Activated T-cell treated with anti-CD3 and anti-CD28 coated beads, Interleukin-2, amount 50 U/mL, for 72 hours (primary cell): ENCODE measurements at regions not wholly inside any gene's neighbourhood (a gene's known extent, or its start where the extent isn't known, plus 50 kb on each side); places are given as distances from the start of the nearest gene placed in this dataset.

ENCODE experiments used
- ATAC-seq, 2 donors: fragments of 150-1000 bp; cut with Tn5 transposase; replicated peaks in 1 of 2; 2 replicates each; pipeline ENCODE4 v1.10.0; 2021; ENCODE audit warnings: moderate library complexity in 2 of 2, mild to moderate bottlenecking in 1 of 2
- DNase-seq, 2 donors: peaks; one replicate each; pipeline ENCODE4 v3.0.0; 2021 to 2022; ENCODE audit warnings: mixed read lengths in 1 of 2
- H3K27ac Mint-ChIP-seq: one replicate; pipeline ENCODE4 v1.8.0; 2022; ENCODE audit warnings: mild to moderate bottlenecking, moderate library complexity, mixed read lengths
- H3K27me3 Mint-ChIP-seq: one replicate; pipeline ENCODE4 v1.8.0; 2022; ENCODE audit warnings: low read depth, mixed read lengths
- H3K36me3 Mint-ChIP-seq, 2 donors: one replicate each; pipeline ENCODE4 v1.8.0; 2022; ENCODE audit warnings: mixed read lengths in 2 of 2, mild to moderate bottlenecking in 1 of 2; ENCODE audit not compliant: insufficient read depth in 2 of 2
- H3K4me1 Mint-ChIP-seq: one replicate; pipeline ENCODE4 v1.8.0; 2022; ENCODE audit warnings: low read depth, mixed read lengths
- H3K4me3 Mint-ChIP-seq, 2 donors: one replicate each; pipeline ENCODE4 v1.8.0; 2022; ENCODE audit warnings: mild to moderate bottlenecking in 2 of 2, mixed read lengths in 2 of 2, moderate library complexity in 2 of 2
- H3K9me3 Mint-ChIP-seq, 2 donors: one replicate each; pipeline ENCODE4 v1.8.0; 2022; ENCODE audit warnings: mixed read lengths in 2 of 2

DNA sequence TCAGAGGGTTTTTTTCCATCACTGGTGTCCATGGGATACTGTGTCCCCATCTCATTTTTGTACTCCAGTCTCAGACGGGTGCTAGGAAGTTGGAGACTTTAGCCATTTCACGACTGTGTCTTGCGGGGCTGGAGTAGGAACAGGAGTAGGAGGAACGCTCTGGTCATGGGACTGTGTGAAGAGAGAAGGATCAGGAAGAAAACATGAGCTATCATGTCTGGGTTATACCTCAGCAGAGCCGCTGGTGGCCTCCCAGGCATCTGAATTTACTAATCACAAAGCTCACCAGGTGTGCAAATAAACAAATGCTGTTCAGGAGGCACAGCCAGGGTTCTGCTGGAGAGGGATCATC is 225.4 kb downstream of the SEC14L1 start:
- Mint-ChIP-seq H3K27ac (no peak overlapping the region), H3K27me3 (peaks cover 6% of the 10 kb centered on the region), H3K9me3 (no peaks in the 10 kb centered on the region), H3K4me3 (no peak overlapping the region), H3K4me1 (peaks cover 74% of the 10 kb centered on the region), H3K36me3 (no peaks in the 10 kb centered on the region)
- no peak for ATAC-seq
- DNase-seq: no peak

DNA sequence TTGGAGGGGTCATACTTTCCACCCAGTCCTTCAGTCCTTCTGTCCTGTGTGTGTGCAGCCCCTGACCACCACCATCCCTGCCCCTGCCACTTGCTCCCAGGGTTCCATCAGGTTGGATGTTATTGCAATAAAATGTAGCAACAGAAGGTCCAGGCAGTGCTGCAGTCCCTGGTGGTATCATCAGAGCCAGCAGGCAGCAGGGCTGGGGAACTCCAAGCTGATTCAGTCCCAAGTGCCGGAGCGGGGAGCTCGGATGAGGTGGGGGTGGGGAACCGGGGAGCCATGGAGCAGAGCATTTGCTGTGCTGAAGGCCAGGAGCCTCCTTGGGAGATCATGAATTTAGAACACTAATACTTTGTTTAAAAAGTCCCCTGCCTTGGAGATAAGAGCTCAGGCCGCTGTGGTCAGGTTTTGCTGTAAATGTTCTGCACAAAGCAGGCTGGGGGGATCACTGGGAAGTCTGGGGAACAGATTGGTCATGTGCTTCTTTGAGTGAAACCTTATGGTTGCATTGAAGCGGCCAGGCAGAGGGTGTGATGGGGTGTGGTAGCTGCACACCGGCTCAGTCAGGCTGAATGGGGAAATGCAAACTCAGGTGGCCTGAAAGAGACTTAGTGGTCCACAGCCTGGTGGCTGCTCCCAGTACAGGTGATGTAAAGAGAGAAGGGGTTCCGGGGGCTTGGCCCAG is 225.9 kb downstream of the SEC14L1 start:
- H3K4me1 Mint-ChIP-seq: peaks cover 77% of the 10 kb centered on the region
- DNase-seq (no peak), ATAC-seq (no peak)
- H3K4me3 Mint-ChIP-seq: no peak overlapping the region
- no peaks in the 10 kb centered on the region for H3K36me3 Mint-ChIP-seq
- H3K9me3 Mint-ChIP-seq: no peaks in the 10 kb centered on the region
- no peak overlapping the region for H3K27ac Mint-ChIP-seq
- peaks cover 6% of the 10 kb centered on the region for H3K27me3 Mint-ChIP-seq

- peaks cover 6% of the 10 kb centered on the region for H3K27me3 Mint-ChIP-seq
- ATAC-seq (no peak), DNase-seq (no peak)
- H3K4me3 Mint-ChIP-seq: no peak overlapping the region
- no peaks in the 10 kb centered on the region for H3K9me3 Mint-ChIP-seq
- no peak overlapping the region for H3K27ac Mint-ChIP-seq
- H3K36me3 Mint-ChIP-seq: peaks cover 0 to 4% of the 10 kb centered on the region in 2 donors
- H3K4me1 Mint-ChIP-seq: peaks cover 66% of the 10 kb centered on the region
Observed at GRCh38 chr17:77369544-77369971, 228.8 kb downstream of the SEC14L1 start.

DNA sequence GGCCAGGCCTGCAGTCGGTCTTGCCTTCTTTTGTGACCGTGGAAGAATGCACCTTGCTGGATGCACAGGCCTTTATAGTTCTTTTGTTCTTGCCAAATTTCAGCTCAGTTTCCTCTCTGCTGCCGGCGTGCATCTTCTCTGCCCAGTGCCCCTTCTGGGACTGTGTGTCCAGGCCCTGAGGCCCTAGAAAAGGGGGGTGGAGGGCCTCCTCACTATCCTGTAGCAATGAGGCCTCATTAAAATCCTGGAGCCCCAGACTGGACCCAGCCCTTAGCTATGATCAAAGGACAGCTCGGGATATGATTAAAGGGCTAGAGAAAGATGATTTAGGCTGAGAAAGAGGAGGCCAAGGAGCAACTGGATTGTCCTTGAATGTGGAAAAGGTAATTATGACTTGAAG is 229.8 kb downstream of the SEC14L1 start:
- DNase-seq: no peak
- peaks cover 66% of the 10 kb centered on the region for H3K4me1 Mint-ChIP-seq
- peak overlapping the region in 1 of 2 donors; percentile 39 for H3K4me3 Mint-ChIP-seq
- no peak overlapping the region for H3K27ac Mint-ChIP-seq
- ATAC-seq: no peak
- peaks cover 0 to 4% of the 10 kb centered on the region in 2 donors for H3K36me3 Mint-ChIP-seq
- no peaks in the 10 kb centered on the region for H3K27me3 Mint-ChIP-seq
- H3K9me3 Mint-ChIP-seq: no peaks in the 10 kb centered on the region

DNA sequence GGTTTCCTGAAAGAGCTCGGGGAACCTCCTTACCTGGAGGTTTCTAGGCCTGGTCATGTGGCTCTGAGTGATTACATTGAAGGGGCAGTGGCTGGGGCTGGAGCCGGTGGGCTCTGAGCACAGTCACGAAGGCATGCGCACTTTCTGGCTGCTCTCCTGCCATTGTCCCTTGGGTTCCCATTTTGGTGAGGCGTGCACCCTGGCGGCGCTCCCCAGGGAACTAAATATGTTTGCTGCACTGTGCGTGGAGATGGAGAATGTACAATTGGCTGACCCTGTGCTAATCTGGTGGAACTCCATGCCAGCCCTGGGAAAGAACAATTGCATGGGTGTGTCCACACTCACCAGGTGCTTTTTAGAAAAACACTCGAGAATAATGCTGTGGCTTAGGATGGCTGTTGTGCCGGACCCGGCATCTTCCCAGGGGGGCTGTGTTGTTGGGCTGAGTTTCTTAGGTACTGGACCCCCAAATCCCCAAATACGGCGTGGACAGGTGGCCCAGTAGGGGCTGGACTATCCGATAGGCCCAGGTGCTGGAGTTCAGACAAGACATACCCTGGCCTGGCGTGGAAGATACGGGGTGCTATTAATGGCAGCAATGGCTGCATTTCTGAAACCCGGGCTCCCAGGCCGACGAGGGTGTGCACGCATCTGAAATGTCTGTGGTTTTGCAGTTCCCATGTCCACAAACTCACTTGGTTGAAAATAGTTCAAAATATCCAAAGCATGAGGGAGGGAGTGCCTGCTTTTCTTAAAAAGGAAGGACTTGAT is 230.5 kb downstream of the SEC14L1 start:
- no peak overlapping the region for H3K27ac Mint-ChIP-seq
- no peak for ATAC-seq
- H3K4me3 Mint-ChIP-seq: peak overlapping the region in 1 of 2 donors; percentile 76
- no peaks in the 10 kb centered on the region for H3K27me3 Mint-ChIP-seq
- H3K4me1 Mint-ChIP-seq: peaks cover 66% of the 10 kb centered on the region
- no peak for DNase-seq
- H3K36me3 Mint-ChIP-seq: peaks cover 0 to 7% of the 10 kb centered on the region in 2 donors
- H3K9me3 Mint-ChIP-seq: no peaks in the 10 kb centered on the region

- no peaks in the 10 kb centered on the region for H3K27me3 Mint-ChIP-seq
- H3K4me3 Mint-ChIP-seq: peak overlapping the region; percentile 74 to 76
- DNase-seq (no peak), ATAC-seq (no peak)
- H3K27ac Mint-ChIP-seq: peak overlapping the region; percentile 29
- H3K9me3 Mint-ChIP-seq: no peaks in the 10 kb centered on the region
- peaks cover 66% of the 10 kb centered on the region for H3K4me1 Mint-ChIP-seq
- H3K36me3 Mint-ChIP-seq: peaks cover 0 to 7% of the 10 kb centered on the region in 2 donors
Observed at GRCh38 chr17:77371888-77372443, 231.2 kb downstream of the SEC14L1 start.

- DNase-seq (peak; percentile 75 to 83), ATAC-seq (peak; percentile 34 to 50)
- Mint-ChIP-seq H3K4me1 (peaks cover 69% of the 10 kb centered on the region), H3K9me3 (no peaks in the 10 kb centered on the region), H3K4me3 (peak overlapping the region; percentile 74 to 76), H3K27me3 (no peaks in the 10 kb centered on the region), H3K36me3 (peaks cover 0 to 7% of the 10 kb centered on the region in 2 donors), H3K27ac (no peak overlapping the region)
Observed at GRCh38 chr17:77372444-77373298, 231.9 kb downstream of the SEC14L1 start.

DNA sequence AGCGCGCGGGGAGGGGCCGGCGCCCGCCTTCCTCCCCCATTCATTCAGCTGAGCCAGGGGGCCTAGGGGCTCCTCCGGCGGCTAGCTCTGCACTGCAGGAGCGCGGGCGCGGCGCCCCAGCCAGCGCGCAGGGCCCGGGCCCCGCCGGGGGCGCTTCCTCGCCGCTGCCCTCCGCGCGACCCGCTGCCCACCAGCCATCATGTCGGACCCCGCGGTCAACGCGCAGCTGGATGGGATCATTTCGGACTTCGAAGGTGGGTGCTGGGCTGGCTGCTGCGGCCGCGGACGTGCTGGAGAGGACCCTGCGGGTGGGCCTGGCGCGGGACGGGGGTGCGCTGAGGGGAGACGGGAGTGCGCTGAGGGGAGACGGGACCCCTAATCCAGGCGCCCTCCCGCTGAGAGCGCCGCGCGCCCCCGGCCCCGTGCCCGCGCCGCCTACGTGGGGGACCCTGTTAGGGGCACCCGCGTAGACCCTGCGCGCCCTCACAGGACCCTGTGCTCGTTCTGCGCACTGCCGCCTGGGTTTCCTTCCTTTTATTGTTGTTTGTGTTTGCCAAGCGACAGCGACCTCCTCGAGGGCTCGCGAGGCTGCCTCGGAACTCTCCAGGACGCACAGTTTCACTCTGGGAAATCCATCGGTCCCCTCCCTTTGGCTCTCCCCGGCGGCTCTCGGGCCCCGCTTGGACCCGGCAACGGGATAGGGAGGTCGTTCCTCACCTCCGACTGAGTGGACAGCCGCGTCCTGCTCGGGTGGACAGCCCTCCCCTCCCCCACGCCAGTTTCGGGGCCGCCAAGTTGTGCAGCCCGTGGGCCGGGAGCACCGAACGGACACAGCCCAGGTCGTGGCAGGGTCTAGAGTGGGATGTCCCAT is 232.8 kb downstream of the SEC14L1 start:
- DNase-seq (peak; percentile 39 to 52), ATAC-seq (peak; percentile 25 to 27)
- H3K9me3 Mint-ChIP-seq: no peaks in the 10 kb centered on the region
- no peaks in the 10 kb centered on the region for H3K27me3 Mint-ChIP-seq
- peaks cover 73% of the 10 kb centered on the region for H3K4me1 Mint-ChIP-seq
- H3K27ac Mint-ChIP-seq: peak overlapping the region; percentile 49
- peaks cover 0 to 7% of the 10 kb centered on the region in 2 donors for H3K36me3 Mint-ChIP-seq
- H3K4me3 Mint-ChIP-seq: peak overlapping the region; percentile 93 to 96

GRCh38 chr17:77374170-77374936 is 233.6 kb downstream of the SEC14L1 start:
- peaks cover 72% of the 10 kb centered on the region for H3K4me1 Mint-ChIP-seq
- DNase-seq (peak; percentile 82 to 83), ATAC-seq (peak; percentile 75 to 76)
- peak overlapping the region; percentile 93 to 96 for H3K4me3 Mint-ChIP-seq
- H3K36me3 Mint-ChIP-seq: peaks cover 0 to 7% of the 10 kb centered on the region in 2 donors
- no peaks in the 10 kb centered on the region for H3K27me3 Mint-ChIP-seq
- H3K27ac Mint-ChIP-seq: peak overlapping the region; percentile 93
- H3K9me3 Mint-ChIP-seq: no peaks in the 10 kb centered on the region

DNA sequence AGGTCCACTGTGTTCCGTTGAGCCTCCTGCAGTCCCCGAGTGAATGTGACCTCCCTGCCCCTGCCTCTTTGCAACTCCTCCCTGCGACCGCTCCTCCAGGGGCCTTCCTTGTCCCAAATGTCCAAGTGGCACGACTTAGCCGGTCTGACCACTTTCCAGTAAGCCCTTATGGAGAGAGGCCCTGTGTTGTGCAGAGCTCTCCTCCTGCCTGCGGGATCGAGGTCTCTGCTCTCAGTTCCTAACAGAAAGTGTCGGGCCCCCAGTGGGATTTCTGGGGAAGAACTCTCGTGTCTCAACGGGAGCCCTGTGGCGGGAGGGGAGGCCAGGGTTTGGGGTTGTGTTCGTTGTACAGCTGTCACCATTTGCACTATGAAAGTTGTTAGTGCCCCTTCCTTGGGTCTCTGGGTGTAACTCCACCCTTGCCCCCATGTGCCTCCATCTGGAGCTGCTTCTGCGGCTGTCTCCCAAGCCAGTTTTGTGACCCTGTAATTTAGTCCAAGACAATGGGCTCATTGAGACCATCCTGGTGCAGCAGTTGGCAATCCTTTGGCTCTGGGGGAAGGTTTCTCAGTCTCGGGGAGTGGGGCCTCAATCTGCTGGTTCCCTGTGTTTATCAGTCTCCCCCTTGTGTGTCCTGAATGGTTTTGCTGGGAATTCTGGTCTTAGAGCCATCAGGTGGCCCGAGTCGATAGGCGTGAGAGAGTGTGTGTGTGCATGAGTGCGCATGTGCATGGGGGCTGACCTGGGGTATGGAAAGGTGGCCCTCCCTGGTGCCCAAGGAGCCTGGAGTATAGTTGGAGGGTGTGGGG is 234.5 kb downstream of the SEC14L1 start:
- DNase-seq: no peak
- Mint-ChIP-seq H3K27me3 (no peaks in the 10 kb centered on the region), H3K36me3 (peaks cover 0 to 7% of the 10 kb centered on the region in 2 donors), H3K27ac (peak overlapping the region; percentile 75), H3K4me1 (peaks cover 73% of the 10 kb centered on the region), H3K9me3 (no peaks in the 10 kb centered on the region), H3K4me3 (peak overlapping the region; percentile 93 to 96)
- peak in 1 of 2 donors; percentile 0 for ATAC-seq
